ENCODE measurements at regions not wholly inside any gene's neighbourhood (a gene's known extent, or its start where the extent isn't known, plus 50 kb on each side); places are given as distances from the start of the nearest gene placed in this dataset.

DNA sequence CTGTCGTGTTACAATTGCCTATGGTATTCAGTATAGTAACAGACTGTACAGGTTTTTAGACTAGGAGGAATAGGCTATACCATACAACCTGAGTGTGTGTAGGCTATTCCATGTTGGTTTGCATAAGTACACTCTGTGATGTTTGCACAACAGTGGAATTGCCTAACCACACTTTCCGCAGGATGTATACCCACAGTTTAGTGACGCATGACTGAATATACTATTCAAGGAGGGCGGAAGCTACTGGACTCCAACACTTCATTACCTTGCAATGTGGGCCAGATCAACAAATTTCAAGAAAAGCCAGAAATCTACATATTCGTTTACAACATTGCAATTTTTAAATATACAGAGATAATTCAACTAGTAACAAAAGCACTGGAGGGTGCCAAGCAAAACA, 317.2 kb downstream of the PDGFC start:
- no peak for DNase-seq (ENCODE audit: low spot score)

DNA sequence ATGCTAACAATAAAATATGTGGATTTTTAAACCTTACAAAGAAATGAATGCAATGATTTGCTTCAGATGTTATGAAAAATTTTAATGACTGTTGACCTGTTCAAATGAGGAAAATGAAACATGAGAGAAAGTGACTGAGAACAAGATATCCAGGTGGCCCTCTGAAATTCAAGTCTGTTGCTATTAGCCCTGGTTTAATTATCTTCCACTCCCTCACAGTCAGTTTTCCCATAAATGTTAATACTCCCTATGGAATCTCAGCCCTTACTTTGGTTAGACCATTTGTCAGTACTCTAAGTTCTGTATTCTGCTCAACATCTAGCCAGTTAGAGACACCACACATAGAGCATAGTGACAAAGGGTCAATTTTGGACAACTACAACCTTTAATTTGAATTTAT, 327.8 kb downstream of the PDGFC start:
- DNase-seq (ENCODE audit: low spot score), result no peak

DNA sequence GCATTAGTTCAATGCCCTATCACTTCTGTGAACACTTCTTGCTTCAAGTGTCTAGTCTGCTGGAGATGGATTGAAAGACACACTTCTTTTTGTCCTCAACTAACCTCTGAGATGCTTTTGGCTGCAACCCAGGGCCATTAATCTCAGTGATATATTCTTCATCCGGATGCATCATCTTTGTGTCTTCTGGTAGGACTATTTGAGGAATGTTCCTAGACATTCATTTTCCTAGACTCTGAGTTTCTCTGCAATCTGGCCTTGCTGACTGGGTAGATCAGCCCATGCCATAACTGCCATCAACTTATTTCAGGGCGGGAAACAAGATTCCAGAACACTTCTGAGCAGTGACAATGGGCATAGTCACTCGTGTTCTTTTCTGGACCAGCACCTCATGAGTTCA, 329.4 kb downstream of the PDGFC start:
- no peak for DNase-seq (ENCODE audit: low spot score)

DNA sequence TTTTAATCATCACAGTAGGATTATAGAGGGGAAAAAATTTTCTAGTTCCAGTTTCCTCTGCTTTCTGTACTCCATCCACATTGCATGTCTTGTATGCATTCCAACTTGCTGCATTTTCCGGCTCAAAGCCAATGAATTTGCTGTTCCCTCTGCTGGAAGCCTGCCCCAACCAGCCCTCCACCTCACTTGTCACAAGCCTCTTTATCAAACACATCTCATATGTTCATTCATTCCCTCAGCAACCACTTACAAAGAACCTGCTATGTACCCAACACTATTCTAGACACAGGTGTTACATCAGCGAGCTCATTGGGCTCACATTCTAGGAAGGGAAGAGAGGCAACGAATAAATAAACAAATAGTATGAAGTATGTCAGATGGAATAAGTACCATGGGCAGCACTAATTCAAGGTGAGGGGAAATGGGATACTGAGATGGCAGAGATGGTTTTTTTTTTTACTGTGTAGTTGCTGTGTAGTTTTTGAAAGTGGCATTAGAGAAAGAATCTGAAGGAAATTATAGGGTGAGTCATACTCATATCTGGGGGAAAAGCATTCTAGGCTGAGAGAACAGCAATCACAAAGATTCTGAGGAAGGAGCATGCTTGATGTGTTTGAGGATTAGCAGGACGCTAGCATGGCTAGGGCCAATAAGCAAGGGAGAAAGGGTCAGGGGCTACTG, 332.5 kb downstream of the PDGFC start:
- DNase-seq (ENCODE audit: low spot score), result no peak

DNA sequence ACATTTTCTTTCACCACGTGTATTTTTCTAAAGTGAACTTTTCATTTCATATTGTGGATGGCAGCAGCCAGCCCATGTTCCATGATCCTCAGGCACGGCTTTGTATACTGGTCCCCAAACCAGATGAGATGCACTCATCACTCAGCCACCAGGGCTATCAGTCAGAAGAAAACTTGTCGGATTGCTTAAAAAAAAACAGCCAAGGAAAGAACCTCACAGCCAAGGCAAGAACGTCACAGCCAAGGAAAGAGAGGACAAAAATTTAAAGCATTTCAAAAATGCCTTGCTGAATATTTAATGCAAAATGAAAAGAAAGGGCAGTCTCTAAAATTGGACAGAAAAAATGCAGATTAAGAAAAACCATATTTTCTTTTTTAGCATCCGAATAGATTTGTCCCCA, 333.3 kb downstream of the PDGFC start:
- DNase-seq (ENCODE audit: low spot score), result no peak

DNA sequence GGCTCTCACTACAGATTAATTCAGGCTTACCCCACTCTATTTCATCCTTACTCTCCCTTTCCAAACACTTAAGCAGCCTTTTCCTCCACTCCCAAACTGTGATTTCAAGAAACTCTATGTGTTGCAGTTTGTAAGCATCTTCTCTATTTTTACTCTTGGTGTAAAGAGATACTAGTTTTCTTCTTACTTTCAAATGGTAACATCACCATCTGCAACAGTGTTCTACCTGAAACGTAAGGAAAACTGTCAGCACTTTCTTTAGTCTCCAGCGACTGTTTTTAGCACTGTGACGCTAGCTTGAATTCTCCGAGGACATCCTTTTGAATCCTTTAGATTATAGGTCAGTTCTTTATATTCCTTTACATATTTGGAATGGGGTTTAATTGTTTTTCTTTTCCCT, 335.2 kb downstream of the PDGFC start:
- no peak for DNase-seq (ENCODE audit: low spot score)

DNA sequence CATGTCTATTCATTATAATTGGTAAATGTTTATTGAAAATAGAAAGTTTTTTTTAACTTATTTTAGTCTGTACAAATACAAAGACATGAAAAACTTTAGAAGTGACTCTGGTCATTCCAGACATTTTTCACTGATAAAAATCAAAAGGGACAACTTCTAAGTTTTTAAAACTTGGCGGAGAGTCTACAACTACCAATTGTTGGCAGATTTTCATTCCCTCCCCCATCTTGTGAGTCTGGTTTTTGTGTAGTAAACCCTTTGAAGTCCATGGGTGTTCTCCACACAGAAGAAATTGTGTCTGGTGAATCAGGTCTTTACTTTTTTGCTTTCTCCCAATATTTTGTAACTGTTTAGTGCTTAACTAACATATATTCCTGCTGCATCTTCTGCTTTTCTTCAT, 336.5 kb downstream of the PDGFC start:
- DNase-seq (ENCODE audit: low spot score), result no peak

DNA sequence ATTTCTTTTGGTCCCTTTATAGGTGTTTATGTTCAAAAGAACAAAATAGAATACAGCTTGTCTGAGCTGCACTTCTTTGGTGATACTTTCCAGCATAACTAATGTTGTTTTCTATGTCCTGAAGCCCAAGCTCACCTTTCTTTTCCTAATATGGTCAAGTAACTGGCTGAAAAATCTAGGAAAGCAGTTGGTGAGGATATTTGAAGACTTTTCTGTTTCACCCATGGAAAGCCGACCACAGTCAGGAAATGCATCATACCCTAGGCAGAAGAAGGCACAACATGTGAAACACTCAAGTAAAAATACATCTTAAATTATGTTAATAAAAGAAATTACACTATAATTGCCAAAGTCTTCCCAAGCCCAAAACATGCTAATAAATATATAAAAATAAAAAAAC, 337.0 kb downstream of the PDGFC start:
- DNase-seq (ENCODE audit: low spot score), result no peak

DNA sequence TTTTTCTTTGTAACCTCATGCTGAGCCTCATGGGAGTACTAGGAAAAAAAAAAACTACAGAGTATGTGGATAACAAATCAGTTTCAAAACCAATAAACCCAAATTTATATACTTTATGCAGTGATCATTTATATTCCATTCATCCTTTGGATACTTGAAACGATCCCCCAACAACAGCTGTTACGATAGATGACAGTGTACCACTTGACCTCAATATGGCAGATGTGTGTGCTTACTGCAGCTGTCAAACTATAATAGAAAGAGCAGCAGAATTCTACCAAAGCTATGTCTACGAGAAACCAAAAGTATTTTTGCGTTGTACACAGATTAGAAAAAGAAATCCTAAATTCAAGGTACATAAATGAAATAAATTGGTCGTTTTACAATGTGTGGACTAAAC, 337.8 kb downstream of the PDGFC start:
- no peak for DNase-seq (ENCODE audit: low spot score)

DNA sequence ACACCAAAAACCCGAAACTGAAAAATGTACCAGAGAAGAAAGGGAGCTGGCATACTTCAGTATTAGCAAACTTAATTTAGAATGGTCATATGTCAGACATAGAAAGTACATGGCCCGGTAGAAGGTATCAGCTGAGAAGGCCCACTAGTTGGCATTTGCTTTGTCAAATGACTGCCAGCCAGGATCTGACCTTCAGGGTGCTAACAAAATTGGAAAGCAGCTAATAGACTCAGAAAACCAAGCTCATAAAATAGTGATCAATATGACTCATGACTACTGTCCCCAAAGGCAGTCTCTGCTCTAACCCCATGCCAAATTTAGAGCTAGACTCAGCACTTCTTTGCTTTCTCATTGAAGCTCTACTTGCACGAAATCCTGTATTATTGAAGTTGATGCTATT, 342.7 kb downstream of the PDGFC start:
- no peak for DNase-seq (ENCODE audit: low spot score)

DNA sequence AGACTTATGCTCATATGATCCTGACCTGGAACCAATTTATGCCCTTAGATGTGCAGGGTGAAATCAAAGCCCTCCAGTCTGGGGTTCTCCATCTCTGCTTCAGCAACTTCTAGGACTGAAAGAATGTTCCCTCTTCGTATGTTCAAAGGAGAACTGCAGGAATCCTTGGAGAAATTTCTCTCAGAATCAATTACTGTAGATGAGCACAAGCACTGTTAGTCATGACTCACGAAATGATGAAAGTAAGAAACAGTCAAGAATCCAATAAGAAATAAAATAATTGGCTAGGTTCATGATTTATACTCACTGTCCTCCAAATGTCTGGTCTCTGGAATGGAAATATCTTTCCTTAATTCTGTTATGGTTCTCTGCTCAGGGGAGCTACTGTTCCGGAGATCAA, 348.2 kb downstream of the PDGFC start:
- DNase-seq (ENCODE audit: low spot score), result no peak

DNA sequence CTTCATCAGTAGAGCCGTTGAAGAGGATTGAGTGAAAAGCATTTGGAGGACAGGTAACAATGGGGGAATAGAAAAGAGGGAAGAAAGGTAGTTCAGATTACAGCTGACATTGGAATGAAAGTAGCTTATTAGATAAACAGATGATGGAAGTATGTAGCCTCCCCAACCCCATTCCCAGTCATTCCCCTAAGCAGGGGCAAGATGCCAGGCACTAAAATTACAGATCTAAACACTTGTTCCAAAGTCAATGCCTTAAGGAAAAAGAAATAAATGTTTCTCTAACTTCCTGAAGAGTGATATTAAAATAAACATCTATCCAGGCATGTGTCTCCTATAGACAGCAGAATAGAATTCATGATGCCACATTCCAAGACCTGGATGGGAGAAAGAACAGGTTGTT, 350.8 kb downstream of the PDGFC start:
- no peak for DNase-seq (ENCODE audit: low spot score)

DNA sequence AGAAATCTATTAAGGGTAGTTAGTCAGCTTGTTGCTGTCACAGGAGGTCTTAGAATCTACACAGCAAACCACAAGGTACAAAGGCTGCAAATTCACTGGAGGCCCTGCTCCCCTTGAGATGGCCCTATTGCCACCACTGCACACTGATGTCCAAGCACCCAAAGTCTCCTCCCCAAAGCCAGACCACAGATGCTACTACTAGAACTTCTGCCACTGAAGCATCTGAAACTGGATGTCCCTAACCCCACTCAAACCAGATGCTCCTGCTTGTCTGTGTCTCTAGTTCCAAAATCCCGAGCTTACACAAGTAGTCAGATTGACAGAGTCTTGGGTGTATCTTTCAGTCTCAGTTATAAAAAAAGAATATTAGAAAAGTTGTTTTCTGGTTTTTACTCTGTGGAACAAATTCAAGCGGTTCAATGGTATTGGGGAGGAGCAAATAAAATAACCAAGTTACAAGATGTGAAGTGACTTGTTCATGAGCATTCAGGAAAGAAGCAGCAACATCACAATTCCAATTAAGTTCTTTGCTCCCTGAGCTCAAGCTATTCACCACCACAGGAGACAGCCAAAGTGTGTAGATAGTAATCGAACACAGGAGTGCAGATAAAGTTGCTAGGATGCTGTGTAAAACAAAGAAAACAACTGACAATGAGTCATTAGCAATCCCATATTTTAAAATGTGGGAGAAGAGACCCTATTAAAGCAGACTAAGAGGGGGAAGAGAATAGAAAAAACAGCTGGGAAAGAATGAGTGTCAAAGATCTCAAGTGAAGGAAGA, 352.3 kb downstream of the PDGFC start:
- no peak for DNase-seq (ENCODE audit: low spot score)

DNA sequence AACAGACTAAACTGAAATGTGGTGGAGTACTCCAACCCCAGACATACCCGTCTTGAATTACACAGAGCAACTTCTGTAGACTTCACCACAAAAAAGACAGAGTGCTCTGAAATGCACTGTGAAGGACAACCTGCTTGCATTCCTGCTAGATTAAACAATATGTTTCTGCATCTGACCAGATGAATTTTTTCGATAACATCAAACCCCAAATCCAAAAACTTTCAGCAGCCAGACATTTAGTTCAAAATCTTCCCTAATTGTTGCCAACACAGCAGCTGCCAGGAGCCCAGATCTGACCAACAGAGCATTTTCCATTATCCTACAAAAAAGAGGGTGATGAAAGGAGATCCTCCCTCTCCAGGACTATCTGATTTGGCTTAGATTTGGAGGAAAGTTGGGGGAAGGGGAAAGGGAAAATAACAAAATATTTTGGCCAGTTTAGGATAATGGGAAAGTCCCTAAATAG, 356.5 kb downstream of the PDGFC start:
- DNase-seq (ENCODE audit: low spot score), result no peak

DNA sequence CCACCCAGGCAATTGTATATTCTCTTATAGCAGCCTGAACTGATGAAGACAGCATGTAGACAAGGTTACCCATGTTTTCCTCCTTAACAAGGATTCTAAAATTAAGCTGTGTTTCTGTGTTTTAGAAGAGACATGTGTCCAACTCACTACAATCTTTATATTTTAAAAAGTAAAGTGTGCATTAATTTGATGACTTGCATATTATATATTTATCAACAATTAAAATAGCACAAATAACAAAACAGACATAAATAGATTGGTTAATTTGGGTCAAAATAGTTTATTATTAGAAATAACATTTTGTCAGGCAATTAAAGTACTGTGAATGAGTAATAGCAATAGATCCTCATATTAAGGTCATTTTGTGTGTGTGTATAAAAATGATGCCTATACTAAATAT, 357.1 kb downstream of the PDGFC start:
- DNase-seq (ENCODE audit: low spot score), result no peak

DNA sequence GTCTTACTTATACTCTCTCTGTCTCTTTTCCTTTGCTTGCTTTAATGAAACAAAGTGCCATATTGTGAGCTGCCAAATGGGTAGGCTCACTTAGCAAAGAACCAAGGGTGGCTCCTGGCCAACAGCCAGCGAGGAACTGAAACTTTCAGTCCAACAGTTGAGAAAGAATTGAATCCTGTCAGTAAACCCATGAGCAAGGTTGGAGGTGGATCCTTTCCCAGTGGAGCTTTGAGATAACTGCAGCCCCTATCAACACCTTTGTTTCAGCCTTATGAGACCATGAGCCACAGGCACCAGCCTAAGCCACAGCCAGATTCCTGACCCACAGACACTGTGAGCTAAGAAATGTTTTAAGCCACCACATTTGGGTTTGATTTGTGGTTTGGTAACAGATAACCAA, 362.2 kb downstream of the PDGFC start:
- no peak for DNase-seq (ENCODE audit: low spot score)

DNA sequence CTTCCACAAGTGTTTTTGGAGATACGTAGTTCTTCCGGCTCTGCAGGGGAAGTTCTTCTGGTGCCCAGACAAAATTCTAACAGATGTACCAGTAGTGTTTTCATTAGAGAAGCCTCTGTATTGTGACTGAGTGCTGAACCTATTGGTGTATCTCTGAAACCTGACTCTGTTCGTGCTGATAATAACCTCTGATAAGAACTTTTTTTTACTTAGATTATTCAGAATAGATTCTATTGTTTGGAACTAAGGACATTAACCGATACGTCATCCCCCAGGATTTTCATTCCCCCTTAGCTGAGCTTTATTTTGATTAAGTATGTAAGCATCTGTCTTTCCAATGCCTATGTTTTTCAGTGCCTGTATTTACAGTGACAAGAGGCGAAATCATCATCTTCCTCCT, 362.9 kb downstream of the PDGFC start:
- DNase-seq (ENCODE audit: low spot score), result no peak

DNA sequence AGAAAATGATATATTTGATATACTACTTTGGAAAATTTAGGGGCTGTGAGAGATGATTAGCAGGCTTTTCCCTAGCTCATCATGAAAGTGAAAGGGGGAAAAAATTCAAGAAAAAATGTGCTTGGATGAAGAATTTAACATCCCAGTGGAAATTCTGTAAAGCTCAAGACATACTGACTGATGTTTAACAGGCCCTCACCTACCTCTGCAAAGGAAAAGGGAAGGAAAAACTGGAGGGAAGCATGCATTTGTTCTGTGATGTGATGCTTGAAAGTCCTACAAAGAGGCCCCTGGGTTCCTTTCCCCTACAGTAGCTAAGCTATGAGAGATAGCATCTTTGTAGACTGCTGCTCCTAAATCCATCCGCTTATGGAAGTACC, 364.1 kb downstream of the PDGFC start:
- DNase-seq (ENCODE audit: low spot score), result no peak

DNA sequence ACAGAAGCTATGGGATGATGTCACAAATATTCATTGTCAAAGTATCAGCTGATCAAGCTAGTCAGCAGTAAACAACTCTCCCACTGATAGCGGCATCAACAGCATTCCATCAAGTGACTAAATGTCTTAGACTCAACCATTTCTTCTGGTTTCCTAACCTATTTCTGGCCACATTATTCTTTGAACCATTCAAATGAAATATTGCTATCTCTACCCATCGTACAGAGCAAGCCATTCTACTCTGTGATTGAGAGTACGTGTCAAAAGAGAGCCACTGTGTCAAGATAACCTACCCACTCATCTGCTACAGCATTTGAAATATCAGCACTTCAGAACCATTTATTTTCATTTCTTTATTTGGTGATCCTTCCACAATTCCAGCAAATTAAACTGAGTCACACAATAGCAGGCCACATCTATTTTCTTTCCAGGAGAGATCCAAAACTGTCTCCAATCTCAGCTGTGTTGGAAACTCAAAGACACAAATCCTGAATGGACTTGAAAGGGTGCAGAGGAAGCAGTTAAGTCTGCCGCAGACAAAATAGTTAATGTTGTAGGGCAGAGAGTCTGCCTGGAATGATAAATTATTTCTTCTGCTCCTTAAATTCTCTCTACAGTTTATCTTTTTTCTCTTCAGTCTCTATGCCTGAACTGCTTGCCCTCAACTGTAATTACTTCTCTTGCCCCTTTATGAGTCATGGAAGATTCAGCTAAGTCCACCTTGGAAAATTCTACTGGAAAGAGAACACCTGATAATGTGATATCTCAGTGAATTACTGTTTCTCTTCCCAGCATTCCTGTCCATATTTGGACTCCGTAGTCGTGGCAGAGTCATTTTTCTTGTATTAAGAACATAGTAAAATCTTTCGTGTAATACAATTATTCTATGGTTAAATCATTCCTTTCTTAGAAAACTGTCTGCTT, 364.8 kb downstream of the PDGFC start:
- no peak for DNase-seq (ENCODE audit: low spot score)

DNA sequence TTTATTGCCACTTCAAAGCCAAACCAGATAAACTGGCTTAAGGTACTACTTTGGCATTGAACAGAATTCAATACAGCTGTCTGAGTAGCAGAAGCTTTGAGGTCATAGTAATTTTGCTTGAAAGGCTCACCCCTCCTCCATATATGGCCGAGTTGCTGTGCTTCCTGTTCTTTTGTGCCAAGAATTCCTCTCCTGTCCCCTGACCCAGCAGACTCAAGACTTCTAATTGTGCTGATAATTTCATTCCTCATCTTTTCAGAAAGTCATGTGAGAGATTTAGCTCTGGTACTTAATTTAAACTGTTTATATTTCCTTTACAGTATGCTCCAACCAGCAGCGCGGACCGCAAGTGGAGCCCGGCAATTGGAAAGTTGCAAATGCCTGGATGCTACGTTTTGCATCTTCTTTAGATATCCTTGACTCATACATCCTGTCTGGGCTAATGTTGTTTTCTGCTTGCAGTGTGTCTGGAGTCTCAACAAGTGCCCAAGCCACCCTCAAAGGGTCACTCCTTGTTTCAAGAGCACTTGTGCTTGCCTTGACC, 373.4 kb downstream of the PDGFC start:
- DNase-seq (ENCODE audit: low spot score), result no peak

DNA sequence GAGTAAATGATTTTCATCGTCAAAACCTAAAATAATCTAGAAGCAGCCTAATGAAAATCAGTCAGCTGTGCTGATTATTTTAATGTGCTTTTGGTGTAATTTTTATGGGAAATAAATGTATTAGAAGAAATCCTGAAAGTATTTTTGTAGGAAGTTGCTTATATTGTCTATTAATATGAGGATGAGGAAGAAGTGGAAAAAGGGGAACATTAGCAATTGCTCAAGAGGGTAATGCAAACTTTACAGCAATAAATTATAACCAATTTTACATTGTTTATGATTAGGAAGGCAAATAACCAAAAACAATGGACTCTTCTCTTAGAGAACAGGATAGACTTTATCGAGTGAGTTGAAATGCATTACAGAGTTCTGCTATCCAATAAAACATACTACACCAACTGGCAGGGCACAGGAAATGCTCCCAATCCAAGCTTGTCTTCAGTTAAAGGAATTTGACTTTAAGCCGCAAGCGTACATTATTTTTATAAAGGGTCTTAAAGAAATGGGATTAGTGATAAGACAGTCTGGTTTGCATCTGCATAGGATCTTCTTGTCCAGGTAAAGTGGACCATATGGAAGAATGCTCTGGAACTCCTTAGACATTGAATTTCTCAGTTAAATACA, 374.8 kb downstream of the PDGFC start:
- no peak for DNase-seq (ENCODE audit: low spot score)

DNA sequence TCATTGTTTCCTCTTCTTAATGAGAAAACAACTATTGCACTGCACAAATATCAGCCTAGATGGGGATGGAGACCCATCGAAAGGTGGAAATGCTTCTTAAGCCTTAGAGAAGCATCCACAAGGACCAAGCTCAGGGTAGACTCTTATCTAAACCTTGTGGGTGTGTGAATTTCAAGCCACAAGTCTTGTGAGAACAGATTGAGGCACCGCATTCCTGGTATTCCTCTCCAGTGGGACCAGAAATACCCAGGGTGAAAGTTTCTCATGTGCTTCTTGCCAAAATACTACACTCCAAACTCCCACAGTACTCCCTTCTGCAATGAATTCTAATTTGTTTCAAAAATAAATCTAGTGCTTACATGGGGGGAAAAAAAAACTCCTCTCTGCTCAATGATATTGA, 375.6 kb downstream of the PDGFC start:
- no peak for DNase-seq (ENCODE audit: low spot score)

All from SK-N-DZ (cell line).